ENCODE measurements at regions not wholly inside any gene's neighbourhood (a gene's known extent, or its start where the extent isn't known, plus 50 kb on each side); places are given as distances from the start of the nearest gene placed in this dataset.

DNA sequence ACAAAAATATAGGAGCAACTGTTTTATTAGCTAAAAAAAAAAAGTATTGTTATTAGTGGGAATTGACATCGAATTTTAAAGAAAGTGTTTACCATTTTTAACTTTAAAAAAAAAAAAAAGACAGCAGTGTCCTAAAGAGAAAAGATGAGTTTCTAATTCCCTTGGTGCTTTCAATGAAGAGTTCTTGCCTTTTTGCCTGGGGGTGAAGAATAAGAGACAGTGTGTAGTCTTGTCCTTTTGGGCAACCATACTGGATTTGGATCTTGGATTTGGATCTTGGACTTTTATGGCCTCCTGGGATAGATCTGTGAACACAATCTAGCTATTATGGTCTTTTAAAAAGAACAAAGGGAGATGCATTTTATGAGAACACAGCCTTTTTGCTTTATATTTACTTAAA is 60.2 kb upstream of the GLS start:
- Histone ChIP-seq H3K4me3 (no peak overlapping the region), H3K36me3 (no peaks in the 10 kb centered on the region), H3K4me1 (no peaks in the 10 kb centered on the region), H3K27me3 (no peaks in the 10 kb centered on the region), H3K9me3 (no peaks in the 10 kb centered on the region), H3K27ac (no peak overlapping the region)
- DNase-seq (no peak), ATAC-seq (no peak)
- TF ChIP-seq CTCF (IDR thresholded peaks at IDR 0.05) = no peak
- intact Hi-C loops (cut with DNase I) = no loop called here

- ATAC-seq (no peak), DNase-seq (no peak)
- intact Hi-C loops (cut with DNase I) = no loop called here
- no peaks in the 10 kb centered on the region for H3K4me1 ChIP-seq
- no peaks in the 10 kb centered on the region for H3K36me3 ChIP-seq
- no peaks in the 10 kb centered on the region for H3K27me3 ChIP-seq
- no peak for TF ChIP-seq CTCF (IDR thresholded peaks at IDR 0.05)
- H3K4me3 ChIP-seq = no peak overlapping the region
- H3K27ac ChIP-seq = no peak overlapping the region
- no peaks in the 10 kb centered on the region for H3K9me3 ChIP-seq
These were observed 58.6 kb upstream of the GLS start for GRCh38 chr2:190822043-190822442.

- no peaks in the 10 kb centered on the region for H3K9me3 ChIP-seq
- intact Hi-C loops (cut with DNase I) = no loop called here
- H3K27me3 ChIP-seq = no peaks in the 10 kb centered on the region
- no peaks in the 10 kb centered on the region for H3K4me1 ChIP-seq
- ATAC-seq (peak; percentile 96), DNase-seq (no peak)
- H3K27ac ChIP-seq = no peak overlapping the region
- H3K4me3 ChIP-seq = no peak overlapping the region
- no peaks in the 10 kb centered on the region for H3K36me3 ChIP-seq
- no peak for TF ChIP-seq CTCF (IDR thresholded peaks at IDR 0.05)
These were observed 52.9 kb upstream of the GLS start for GRCh38 chr2:190827720-190828119.

DNA sequence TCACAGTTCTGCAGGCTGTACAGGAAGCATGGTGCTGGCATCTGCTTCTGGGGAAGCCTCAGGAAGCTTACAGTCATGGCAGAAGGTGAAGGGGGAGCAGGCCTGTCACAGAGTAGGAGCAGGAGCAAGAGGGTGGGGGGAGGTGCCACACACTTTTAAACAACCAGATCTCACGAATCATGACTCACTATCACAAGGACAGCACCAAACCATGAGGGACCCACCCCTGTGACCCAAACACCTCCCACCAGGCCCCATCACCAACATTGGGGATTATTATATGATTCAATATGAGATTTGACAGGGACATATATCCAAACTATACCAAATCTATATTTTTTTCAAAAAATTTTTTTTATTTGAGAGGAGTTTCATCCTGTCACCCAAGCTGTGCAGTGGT is 51.0 kb upstream of the GLS start:
- no peak overlapping the region for H3K4me3 ChIP-seq
- no peak for TF ChIP-seq CTCF (IDR thresholded peaks at IDR 0.05)
- intact Hi-C loops (cut with DNase I) = no loop called here
- no peak for DNase-seq
- no peaks in the 10 kb centered on the region for H3K36me3 ChIP-seq
- no peaks in the 10 kb centered on the region for H3K4me1 ChIP-seq
- H3K9me3 ChIP-seq = no peaks in the 10 kb centered on the region
- ATAC-seq = no peak
- no peaks in the 10 kb centered on the region for H3K27me3 ChIP-seq
- no peak overlapping the region for H3K27ac ChIP-seq

Measured in left lung (tissue), 4 donors.